ENCODE measurements at regions not wholly inside any gene's neighbourhood (a gene's known extent, or its start where the extent isn't known, plus 50 kb on each side); places are given as distances from the start of the nearest gene placed in this dataset.

GRCh38 chr16:5488581-5488980 lies 391.0 kb upstream of the EEF2KMT start:
- TF ChIP-seq, protein P1, sequence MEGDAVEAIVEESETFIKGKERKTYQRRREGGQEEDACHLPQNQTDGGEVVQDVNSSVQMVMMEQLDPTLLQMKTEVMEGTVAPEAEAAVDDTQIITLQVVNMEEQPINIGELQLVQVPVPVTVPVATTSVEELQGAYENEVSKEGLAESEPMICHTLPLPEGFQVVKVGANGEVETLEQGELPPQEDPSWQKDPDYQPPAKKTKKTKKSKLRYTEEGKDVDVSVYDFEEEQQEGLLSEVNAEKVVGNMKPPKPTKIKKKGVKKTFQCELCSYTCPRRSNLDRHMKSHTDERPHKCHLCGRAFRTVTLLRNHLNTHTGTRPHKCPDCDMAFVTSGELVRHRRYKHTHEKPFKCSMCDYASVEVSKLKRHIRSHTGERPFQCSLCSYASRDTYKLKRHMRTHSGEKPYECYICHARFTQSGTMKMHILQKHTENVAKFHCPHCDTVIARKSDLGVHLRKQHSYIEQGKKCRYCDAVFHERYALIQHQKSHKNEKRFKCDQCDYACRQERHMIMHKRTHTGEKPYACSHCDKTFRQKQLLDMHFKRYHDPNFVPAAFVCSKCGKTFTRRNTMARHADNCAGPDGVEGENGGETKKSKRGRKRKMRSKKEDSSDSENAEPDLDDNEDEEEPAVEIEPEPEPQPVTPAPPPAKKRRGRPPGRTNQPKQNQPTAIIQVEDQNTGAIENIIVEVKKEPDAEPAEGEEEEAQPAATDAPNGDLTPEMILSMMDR (IDR thresholded peaks at IDR 0.05) = no peak
- TF ChIP-seq POLR2A (IDR thresholded peaks at IDR 0.05) (no peak), POLR2AphosphoS5 (IDR thresholded peaks at IDR 0.05; ENCODE audit: insufficient read depth in 1 of 2, low read depth in 1 of 2) (no peak)

All from vagina (tissue), 2 donors.